ENCODE measurements at regions not wholly inside any gene's neighbourhood (a gene's known extent, or its start where the extent isn't known, plus 50 kb on each side); places are given as distances from the start of the nearest gene placed in this dataset.
A peak's percentile ranks its signal among the peaks of the same experiment; 100 is the strongest.

DNA sequence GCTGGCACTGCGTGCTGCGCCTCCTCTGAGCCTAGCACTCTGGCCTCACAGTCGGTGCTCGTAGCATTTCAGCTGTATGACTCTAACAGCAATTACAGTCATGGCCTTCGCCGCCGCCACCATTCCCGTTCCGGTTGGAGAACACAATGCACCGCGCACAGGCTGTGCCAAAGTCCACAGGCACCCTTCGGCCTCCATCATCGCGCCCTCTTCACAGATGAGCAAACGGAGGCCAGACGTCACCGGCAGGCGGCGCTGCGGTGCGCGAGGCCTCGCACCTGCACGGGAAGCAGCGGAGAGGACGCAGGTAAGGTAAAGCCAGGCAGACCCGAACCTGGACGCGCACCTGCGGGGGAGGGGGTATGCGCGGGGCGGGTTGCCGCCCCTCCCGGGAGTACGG is 128.9 kb downstream of the BARX1 start:
- DNase-seq, result peak; percentile 79
- Mint-ChIP-seq H3K4me1 (peaks cover 8% of the 10 kb centered on the region), H3K36me3 (ENCODE audit: low read depth) (no peaks in the 10 kb centered on the region), H3K4me3 (no peak overlapping the region), H3K9me3 (ENCODE audit: low read depth) (no peaks in the 10 kb centered on the region), H3K27me3 (peaks cover 31% of the 10 kb centered on the region), H3K27ac (no peak overlapping the region)
- CTCF ChIA-PET, result interaction anchor here (1.8 kb wide), 1 partner anchor 176 kb away, joined by 6 read pairs; no protein-coding TSS in a partner anchor
- intact Hi-C loops (cut with DNase I, micrococcal nuclease), result loop anchor here (1.0 kb wide), 2 partner anchors 137 to 176 kb away; no protein-coding TSS in a partner anchor
- peak; percentile 60 for ATAC-seq
- POLR2A ChIA-PET, result no interaction called here

DNA sequence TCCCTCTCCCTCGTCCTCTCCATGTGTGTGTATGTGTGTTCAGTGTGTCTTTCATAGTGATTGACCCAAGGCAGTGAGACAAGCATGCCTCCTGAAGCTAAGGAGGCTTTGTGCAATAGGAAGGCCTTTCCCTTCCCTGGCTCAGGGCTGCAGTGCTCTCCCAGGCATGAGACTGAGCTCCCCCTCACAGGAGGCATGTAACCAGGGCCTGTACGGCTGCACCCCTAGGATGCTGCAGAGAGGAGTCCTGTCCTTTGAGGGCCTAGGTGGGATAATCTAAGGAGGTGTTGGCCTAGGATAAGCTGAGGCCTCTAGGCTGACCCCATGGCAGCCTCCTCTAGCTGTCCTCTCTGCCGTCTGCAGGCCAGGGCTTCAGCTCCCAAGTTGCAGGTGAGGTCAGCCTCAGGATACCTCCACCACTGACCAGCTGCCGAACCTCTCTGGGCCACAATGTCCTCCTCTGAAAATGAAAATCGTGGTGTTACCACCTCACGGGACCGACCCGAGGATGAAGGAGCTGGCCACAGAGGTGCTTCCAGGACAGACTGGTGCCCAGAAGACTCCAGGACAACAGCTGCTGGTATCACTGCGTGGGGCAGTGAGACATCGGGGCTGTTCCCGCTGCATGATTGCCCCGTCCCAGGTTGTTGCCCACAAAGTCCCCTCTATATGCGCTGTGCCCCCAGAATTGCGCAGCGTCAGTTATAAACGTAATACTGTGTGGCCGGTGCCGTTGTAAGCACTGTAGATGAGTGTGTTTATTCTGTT is 129.6 kb downstream of the BARX1 start:
- no peak overlapping the region for H3K4me3 Mint-ChIP-seq
- no peaks in the 10 kb centered on the region for H3K9me3 Mint-ChIP-seq (ENCODE audit: low read depth)
- H3K27ac Mint-ChIP-seq, result no peak overlapping the region
- ATAC-seq (no peak), DNase-seq (no peak)
- H3K36me3 Mint-ChIP-seq (ENCODE audit: low read depth), result no peaks in the 10 kb centered on the region
- ChIA-PET POLR2A (no interaction called here), CTCF (interaction anchor here (0.7 to 1.8 kb wide), 4 partner anchors 16 to 236 kb away, joined by 3 to 6 read pairs (median 3); no protein-coding TSS in a partner anchor)
- H3K4me1 Mint-ChIP-seq, result peaks cover 8% of the 10 kb centered on the region
- intact Hi-C loops (cut with DNase I, micrococcal nuclease), result loop anchor here (1.0 kb wide), 2 partner anchors 138 to 177 kb away; no protein-coding TSS in a partner anchor
- peaks cover 32% of the 10 kb centered on the region for H3K27me3 Mint-ChIP-seq

DNA sequence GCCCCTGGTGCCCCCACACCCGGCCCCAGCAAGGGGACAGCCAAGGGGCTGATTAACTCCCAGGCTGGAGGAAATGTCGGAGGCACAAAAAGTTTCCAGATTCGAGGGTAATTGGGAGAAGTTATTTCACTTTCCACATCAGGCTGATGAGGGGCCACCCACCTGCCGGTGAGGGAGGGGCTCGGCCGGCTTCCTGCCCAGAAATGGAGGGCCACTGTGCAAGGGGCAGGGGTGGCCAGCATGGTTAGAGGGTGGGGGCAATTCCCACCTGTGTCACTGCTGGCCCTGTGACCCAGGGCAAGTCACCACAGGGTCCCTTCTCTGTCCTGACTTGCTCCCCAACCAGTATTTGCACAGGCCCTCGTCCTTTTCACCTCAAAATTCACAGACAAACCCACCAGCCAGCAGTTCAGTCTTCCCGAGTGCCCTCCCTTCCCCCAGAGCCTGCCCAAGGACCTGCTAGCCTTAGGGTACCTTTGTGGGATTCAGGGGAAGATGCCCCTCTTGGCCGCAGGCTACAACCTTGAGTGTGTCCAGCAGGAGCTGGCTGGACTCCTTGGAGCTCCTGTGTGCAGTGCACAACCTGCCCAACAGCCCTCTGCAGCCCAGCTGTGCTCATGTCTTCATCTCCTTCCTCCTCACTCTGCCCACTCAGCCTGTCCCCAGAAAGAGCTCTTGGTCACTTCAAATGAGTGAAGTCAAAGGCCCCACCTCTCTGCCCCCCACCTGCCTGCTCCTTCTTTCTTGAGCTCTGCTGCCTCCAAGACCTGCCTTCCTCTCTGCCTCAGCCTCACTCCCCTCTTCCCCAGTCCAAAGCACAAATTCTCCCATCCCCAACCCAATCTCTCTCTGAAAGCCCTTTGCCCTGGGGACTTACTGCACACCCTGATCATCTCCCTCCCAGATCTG is 130.5 kb downstream of the BARX1 start:
- H3K9me3 Mint-ChIP-seq (ENCODE audit: low read depth), result no peaks in the 10 kb centered on the region

DNA sequence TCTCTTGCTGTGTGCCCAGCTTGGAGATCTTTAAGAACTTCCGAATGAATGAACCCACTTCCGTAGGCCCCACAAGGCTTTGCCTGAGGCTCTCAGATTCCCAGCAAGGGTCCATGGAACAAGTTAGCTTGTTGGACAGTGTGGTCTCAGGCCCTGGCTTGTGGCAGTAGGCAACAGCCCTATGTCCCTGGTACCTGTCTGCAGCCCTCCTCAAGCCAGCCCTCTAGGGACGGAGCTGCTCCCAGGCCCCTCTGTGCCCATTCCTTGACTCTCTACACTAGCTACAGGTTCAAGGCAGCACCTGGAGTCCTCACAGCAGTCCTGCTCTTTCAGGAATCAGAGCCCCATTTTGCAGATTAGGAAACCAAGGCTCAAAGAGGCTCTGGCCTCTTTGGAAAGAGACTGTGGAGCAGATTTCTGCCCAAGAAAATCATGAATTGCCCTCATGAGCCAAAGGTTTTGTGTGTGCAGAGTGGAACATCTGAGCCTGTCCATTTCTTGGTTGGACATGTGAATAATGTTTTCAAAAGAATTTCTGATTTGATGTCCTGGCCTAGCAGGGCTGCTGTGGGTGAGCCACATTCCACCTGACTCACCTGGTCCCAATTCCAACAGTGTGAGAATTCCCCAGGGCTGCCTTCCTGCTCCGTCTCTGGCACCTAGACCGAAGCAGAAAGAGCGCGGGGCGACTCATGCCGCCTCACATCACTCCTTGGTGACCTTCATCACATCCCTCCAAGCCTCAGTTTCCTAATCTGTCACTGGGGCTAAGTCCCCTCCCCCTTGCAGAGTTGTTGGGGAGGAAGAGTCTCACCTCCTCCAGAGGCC is 131.7 kb downstream of the BARX1 start:
- ChIA-PET POLR2A (no interaction called here), CTCF (interaction anchor here (0.6 to 1.3 kb wide), 3 partner anchors 7 to 139 kb away, joined by 3 to 4 read pairs (median 3); no protein-coding TSS in a partner anchor)
- ATAC-seq (no peak), DNase-seq (no peak)
- H3K36me3 Mint-ChIP-seq (ENCODE audit: low read depth), result no peaks in the 10 kb centered on the region
- H3K4me1 Mint-ChIP-seq, result peaks cover 8% of the 10 kb centered on the region
- no peak overlapping the region for H3K4me3 Mint-ChIP-seq
- no peak overlapping the region for H3K27ac Mint-ChIP-seq
- peaks cover 30% of the 10 kb centered on the region for H3K27me3 Mint-ChIP-seq
- no peaks in the 10 kb centered on the region for H3K9me3 Mint-ChIP-seq (ENCODE audit: low read depth)
- intact Hi-C loops (cut with DNase I, micrococcal nuclease), result no loop called here

More for the DNA sequence above, 130.5 kb downstream of the BARX1 start:
- Mint-ChIP-seq H3K27ac (no peak overlapping the region), H3K4me3 (no peak overlapping the region), H3K27me3 (peaks cover 35% of the 10 kb centered on the region), H3K36me3 (ENCODE audit: low read depth) (no peaks in the 10 kb centered on the region), H3K4me1 (peaks cover 8% of the 10 kb centered on the region)
- intact Hi-C loops (cut with DNase I, micrococcal nuclease), result no loop called here
- POLR2A ChIA-PET, result no interaction called here
- ATAC-seq (no peak), DNase-seq (no peak)
- CTCF ChIA-PET, result interaction anchor here (0.6 to 1.0 kb wide), 4 partner anchors 9 to 764 kb away, joined by 3 to 7 read pairs (median 4); no protein-coding TSS in a partner anchor

DNA sequence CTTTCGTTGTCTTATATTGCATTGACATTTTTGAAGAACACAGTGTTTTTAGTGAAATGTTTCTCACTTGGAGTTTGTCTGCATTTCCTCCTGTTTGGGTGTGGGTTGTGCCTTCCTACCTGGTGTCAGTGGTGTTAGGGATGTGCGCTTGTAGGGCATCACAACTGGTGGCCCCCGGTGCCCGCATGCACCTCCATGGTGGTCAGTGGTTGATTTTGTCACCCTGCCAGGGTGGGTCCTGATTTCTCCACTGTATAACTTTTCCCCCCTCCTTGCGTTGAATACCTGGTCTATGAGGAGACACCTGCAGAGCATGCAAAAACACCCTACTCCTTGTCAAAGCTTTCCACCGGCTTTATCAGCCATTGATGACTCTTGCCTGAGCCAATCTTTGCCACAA is 132.9 kb downstream of the BARX1 start:
- ChIA-PET CTCF (no interaction called here), POLR2A (no interaction called here)

DNA sequence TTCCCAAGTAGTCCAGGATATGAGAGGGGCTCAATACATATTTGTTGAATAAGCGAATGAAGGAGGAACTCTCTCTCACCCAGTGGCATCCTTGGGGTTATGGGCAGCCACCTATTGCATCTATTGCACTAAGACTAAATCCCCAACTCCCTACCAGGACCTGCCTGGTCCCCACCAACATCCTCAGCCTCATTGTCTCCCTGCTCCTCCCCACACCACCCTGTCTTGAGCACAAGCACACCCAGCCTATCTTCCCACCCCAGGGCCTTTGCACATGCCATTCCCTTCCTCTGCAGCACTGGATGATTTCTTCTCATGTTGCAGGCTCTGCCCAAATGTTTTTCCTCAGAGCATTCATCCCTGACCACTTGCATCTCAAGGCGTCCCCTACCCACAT is 133.8 kb downstream of the BARX1 start:
- Mint-ChIP-seq H3K4me1 (peaks cover 1% of the 10 kb centered on the region), H3K27me3 (peaks cover 32% of the 10 kb centered on the region), H3K36me3 (ENCODE audit: low read depth) (no peaks in the 10 kb centered on the region), H3K27ac (no peak overlapping the region), H3K4me3 (no peak overlapping the region), H3K9me3 (ENCODE audit: low read depth) (no peaks in the 10 kb centered on the region)
- POLR2A ChIA-PET, result no interaction called here
- intact Hi-C loops (cut with DNase I, micrococcal nuclease), result no loop called here
- no peak for ATAC-seq
- DNase-seq, result no peak
- CTCF ChIA-PET, result no interaction called here

More for the DNA sequence above, 132.9 kb downstream of the BARX1 start:
- Mint-ChIP-seq H3K4me3 (no peak overlapping the region), H3K9me3 (ENCODE audit: low read depth) (no peaks in the 10 kb centered on the region), H3K4me1 (peaks cover 8% of the 10 kb centered on the region), H3K27me3 (peaks cover 31% of the 10 kb centered on the region), H3K27ac (no peak overlapping the region), H3K36me3 (ENCODE audit: low read depth) (no peaks in the 10 kb centered on the region)
- ATAC-seq (no peak), DNase-seq (no peak)
- intact Hi-C loops (cut with DNase I, micrococcal nuclease), result no loop called here

DNA sequence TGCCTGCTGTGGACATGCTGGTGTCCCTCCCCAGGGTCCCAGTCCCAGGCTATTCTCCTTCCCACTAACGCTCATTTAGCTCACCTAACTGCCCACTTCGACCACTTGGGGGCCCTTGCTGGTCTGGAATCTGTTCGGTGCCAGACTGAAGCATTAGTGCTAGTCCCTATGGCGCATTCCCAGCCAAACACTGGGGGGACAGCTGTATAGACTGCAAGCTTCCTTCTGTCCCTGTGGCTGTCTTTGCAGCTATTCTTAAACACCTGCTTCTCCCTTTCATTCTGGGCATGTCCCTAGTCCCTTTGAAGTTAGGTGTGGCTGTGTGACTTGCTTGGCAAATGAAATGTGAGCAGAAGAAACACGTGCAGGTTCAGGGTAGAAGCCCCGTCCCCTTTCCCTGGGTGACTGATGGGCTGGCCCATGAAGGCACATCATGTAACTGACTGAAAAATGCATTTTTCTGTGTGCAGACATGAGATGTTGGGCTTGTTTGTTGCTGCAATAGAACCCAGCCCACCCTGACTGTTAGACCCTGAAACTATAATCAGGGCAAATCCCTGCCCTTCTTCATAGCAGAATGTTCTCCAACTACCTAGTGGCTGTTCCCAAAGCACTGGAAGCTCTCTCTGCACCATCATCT is 134.4 kb downstream of the BARX1 start:
- intact Hi-C loops (cut with DNase I, micrococcal nuclease), result no loop called here
- no peak for ATAC-seq
- Mint-ChIP-seq H3K9me3 (ENCODE audit: low read depth) (no peaks in the 10 kb centered on the region), H3K4me1 (no peaks in the 10 kb centered on the region), H3K36me3 (ENCODE audit: low read depth) (no peaks in the 10 kb centered on the region), H3K27ac (no peak overlapping the region), H3K27me3 (peaks cover 32% of the 10 kb centered on the region), H3K4me3 (no peak overlapping the region)
- DNase-seq, result no peak
- POLR2A ChIA-PET, result no interaction called here
- CTCF ChIA-PET, result no interaction called here

DNA sequence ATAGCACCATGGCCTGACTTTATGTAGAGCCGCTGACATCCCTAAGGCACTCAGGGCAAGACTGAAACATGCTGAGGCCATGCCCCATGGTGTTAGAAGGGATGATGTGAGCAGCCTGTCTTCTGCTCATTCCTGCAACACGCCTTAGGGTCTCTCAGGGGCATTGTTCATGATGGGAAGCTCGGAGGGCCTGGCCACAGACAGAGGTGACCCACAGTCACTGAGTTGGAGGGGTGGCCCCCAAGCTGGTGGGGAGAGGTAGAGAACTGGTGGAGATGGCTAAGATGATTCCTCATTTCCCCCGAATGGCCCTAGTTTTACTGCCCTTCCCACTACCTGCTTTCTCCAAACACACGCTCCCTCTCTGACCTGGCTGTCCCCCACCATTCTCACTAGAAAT is 135.2 kb downstream of the BARX1 start:
- peaks cover 31% of the 10 kb centered on the region for H3K27me3 Mint-ChIP-seq
- no peak overlapping the region for H3K4me3 Mint-ChIP-seq
- H3K4me1 Mint-ChIP-seq, result no peaks in the 10 kb centered on the region
- ChIA-PET POLR2A (no interaction called here), CTCF (no interaction called here)
- no peaks in the 10 kb centered on the region for H3K9me3 Mint-ChIP-seq (ENCODE audit: low read depth)
- DNase-seq, result no peak
- H3K27ac Mint-ChIP-seq, result no peak overlapping the region
- H3K36me3 Mint-ChIP-seq (ENCODE audit: low read depth), result no peaks in the 10 kb centered on the region
- ATAC-seq, result no peak
- intact Hi-C loops (cut with DNase I, micrococcal nuclease), result no loop called here

DNA sequence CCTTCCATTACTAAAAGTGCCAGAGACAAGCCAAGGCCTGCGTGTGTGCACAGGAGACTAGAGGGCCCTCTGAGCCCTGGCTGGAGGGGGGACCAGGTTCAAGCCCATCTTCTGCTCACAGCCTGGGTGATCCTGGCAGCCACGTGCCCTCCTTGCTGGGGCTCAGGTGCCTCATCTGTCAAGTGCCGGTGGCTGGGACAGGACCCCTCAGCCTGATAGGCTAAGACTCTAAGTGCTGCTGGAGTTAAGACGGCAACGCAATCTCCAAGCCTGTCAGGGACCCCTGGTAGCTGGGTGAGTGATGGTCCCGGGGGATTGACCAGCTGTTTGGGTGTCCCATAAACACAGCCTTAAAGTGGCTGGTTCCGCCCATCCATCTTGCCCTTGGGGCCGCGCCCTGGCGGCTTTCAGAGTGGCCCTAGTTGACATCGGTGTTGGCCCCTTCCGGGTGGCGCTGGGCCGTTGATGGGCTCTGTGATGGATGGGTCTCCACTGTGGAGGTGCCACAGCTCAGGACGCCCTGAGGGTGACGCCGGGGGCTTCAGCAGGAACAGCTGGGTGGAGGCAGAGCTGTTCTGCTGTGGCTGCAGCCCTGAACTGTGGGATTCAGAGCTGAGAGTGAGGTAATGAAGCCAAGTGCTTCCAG is 136.2 kb downstream of the BARX1 start:
- DNase-seq (no peak), ATAC-seq (no peak)
- Mint-ChIP-seq H3K4me3 (no peak overlapping the region), H3K36me3 (ENCODE audit: low read depth) (no peaks in the 10 kb centered on the region), H3K27me3 (peaks cover 33% of the 10 kb centered on the region), H3K27ac (no peak overlapping the region), H3K9me3 (ENCODE audit: low read depth) (no peaks in the 10 kb centered on the region), H3K4me1 (no peaks in the 10 kb centered on the region)
- intact Hi-C loops (cut with DNase I, micrococcal nuclease), result no loop called here
- CTCF ChIA-PET, result no interaction called here
- POLR2A ChIA-PET, result interaction anchor here (0.7 kb wide), 1 partner anchor 159 kb away, joined by 3 read pairs; no protein-coding TSS in a partner anchor

DNA sequence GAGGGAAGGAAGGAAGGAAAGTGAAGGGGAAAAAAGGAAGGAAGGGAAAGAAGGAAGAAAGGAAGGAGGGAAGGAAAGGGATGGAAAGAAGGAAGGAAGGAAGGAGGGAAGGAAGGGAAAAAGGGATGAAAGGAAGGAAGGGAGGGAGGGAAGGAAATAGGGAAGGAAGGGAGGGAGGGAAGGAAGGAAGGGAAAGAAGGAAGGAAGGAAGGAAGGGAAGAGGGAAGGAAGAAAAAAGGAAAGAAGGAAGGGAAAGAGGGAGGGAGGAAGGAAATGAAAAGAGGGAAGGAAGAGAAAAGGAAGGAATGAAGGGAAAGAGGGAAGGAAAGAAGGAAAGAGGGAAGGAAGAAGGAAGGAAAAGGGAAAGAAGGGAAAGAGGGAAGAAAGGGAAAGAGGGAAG is 136.9 kb downstream of the BARX1 start:
- intact Hi-C loops (cut with DNase I, micrococcal nuclease), result no loop called here
- H3K4me1 Mint-ChIP-seq, result no peaks in the 10 kb centered on the region
- ATAC-seq, result no peak
- no peaks in the 10 kb centered on the region for H3K9me3 Mint-ChIP-seq (ENCODE audit: low read depth)
- no peaks in the 10 kb centered on the region for H3K36me3 Mint-ChIP-seq (ENCODE audit: low read depth)
- H3K4me3 Mint-ChIP-seq, result no peak overlapping the region
- peaks cover 37% of the 10 kb centered on the region for H3K27me3 Mint-ChIP-seq
- CTCF ChIA-PET, result no interaction called here
- no peak overlapping the region for H3K27ac Mint-ChIP-seq
- POLR2A ChIA-PET, result interaction anchor here (0.7 kb wide), 1 partner anchor 159 kb away, joined by 3 read pairs; no protein-coding TSS in a partner anchor
- DNase-seq, result no peak
